Smooth muscle cell (in vitro differentiated cells): ENCODE measurements at regions not wholly inside any gene's neighbourhood (a gene's known extent, or its start where the extent isn't known, plus 50 kb on each side); places are given as distances from the start of the nearest gene placed in this dataset.

Source experiments
- DNase-seq: peaks from one replicate; lab custom pipeline; 2025; ENCODE audit not compliant: unreplicated experiment; lab: John Stamatoyannopoulos, UW
- H2AFZ ChIP-seq: fragments of 200-600 bp; sonication (generic); 2 replicates; pipeline ENCODE4 v1.6.0; 2016; ENCODE audit warnings: antibody characterized with exemption, low read depth, mild to moderate bottlenecking
- H3F3A ChIP-seq: fragments of 200-600 bp; sonication (generic); 2 replicates; pipeline ENCODE4 v1.6.0; 2017; ENCODE audit warnings: antibody characterized with exemption, low read depth
- H3K27ac ChIP-seq: fragments of 200-600 bp; sonication (generic); 2 replicates; pipeline ENCODE4 v1.5.1; 2016; ENCODE audit warnings: low read depth, mild to moderate bottlenecking
- H3K27me3 ChIP-seq: fragments of 200-600 bp; sonication (generic); 2 replicates; pipeline ENCODE4 v1.6.1; 2016; ENCODE audit warnings: low read depth, mild to moderate bottlenecking
- H3K36me3 ChIP-seq: fragments of 200-600 bp; sonication (generic); 2 replicates; pipeline ENCODE4 v1.5.1; 2016; ENCODE audit warnings: low read depth
- H3K4me1 ChIP-seq: fragments of 200-600 bp; sonication (generic); 2 replicates; pipeline ENCODE4 v1.5.1; 2016; ENCODE audit warnings: low read depth
- H3K4me2 ChIP-seq: fragments of 200-600 bp; sonication (generic); 2 replicates; pipeline ENCODE4 v1.6.0; 2016; ENCODE audit warnings: mild to moderate bottlenecking
- H3K4me3 ChIP-seq: fragments of 200-600 bp; sonication (generic); 2 replicates; pipeline ENCODE4 v1.5.1; 2016; ENCODE audit warnings: mild to moderate bottlenecking
- H3K79me2 ChIP-seq: fragments of 200-600 bp; sonication (generic); 2 replicates; pipeline ENCODE4 v1.6.0; 2016; ENCODE audit warnings: low read depth, mild to moderate bottlenecking
- H3K9ac ChIP-seq: fragments of 200-600 bp; sonication (generic); 2 replicates; pipeline ENCODE4 v1.6.0; 2016; ENCODE audit warnings: low read depth
- H3K9me3 ChIP-seq: fragments of 200-600 bp; sonication (generic); replicated peaks from 2 replicates; pipeline ENCODE4 v1.5.1; 2016; ENCODE audit warnings: low read depth
- H4K20me1 ChIP-seq: fragments of 200-600 bp; sonication (generic); 2 replicates; pipeline ENCODE4 v1.6.0; 2016; ENCODE audit warnings: low read depth
- WGBS: methylation state at CpG from one replicate; pipeline ENCODE4 v1.1.7; 2016; ENCODE audit warnings: low lambda C conversion rate; 5-methylcytosine and 5-hydroxymethylcytosine counted together
- TF ChIP-seq, protein P1 (sequence below): fragments of 200-600 bp; sonication (generic); IDR thresholded peaks from 2 replicates; pipeline ENCODE4 v1.5.1; 2017; ENCODE audit warnings: borderline replicate concordance, mild to moderate bottlenecking, antibody characterized with exemption; ENCODE audit not compliant: insufficient read depth, poor library complexity, severe bottlenecking

DNA sequence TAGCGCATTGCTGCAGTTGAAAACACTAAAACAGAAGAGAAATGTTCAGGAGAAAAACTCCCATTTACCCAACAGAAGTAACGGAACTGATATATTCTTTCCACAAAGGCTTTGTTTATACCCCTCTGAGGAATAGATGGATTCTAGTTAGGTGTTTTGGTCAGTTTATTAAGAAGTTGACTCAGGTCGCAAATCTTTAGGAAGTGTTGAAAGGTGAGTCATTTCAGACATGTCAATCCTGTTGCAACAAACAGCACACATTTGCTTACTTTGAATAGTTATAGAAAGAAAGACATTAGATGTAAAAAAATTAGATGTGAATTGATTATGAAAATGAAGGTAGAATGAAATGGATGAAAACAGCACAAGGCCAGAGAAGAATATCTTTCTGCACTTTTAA is 941.0 kb downstream of the KCNJ2 start:
- DNase-seq: no peak
- WGBS: 80% methylated on average over 3 of the region's 3 CpGs

DNA sequence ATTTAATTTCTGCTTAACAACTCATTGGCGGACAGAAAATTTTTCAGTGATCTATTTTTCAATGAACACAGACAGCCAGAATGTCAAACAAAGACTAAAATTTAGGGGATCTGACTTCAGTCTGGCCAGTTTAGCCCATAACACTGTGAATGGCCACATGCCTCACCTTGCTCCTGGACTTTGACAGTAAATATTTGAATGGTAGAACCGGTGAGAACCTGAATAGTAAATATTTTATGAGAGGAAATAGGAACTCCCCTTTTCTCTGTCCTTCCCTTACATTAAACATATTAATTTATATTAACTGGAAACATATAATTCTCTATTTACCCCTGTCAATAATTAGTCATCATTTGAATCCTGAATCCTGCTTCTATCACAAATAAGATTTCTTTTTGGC is 942.1 kb downstream of the KCNJ2 start:
- H3K27me3 ChIP-seq: no peaks in the 10 kb centered on the region
- peaks cover 14% of the 10 kb centered on the region for H3K4me1 ChIP-seq
- no peak overlapping the region for H3K4me2 ChIP-seq
- no peak overlapping the region for H3K9ac ChIP-seq
- H3K36me3 ChIP-seq: no peaks in the 10 kb centered on the region
- H3K27ac ChIP-seq: no peak overlapping the region
- H3K9me3 ChIP-seq: no peaks in the 10 kb centered on the region
- H4K20me1 ChIP-seq: no peaks in the 10 kb centered on the region
- 98% methylated on average over 2 of the region's 2 CpGs for WGBS
- no peak for DNase-seq
- TF ChIP-seq, protein P1, sequence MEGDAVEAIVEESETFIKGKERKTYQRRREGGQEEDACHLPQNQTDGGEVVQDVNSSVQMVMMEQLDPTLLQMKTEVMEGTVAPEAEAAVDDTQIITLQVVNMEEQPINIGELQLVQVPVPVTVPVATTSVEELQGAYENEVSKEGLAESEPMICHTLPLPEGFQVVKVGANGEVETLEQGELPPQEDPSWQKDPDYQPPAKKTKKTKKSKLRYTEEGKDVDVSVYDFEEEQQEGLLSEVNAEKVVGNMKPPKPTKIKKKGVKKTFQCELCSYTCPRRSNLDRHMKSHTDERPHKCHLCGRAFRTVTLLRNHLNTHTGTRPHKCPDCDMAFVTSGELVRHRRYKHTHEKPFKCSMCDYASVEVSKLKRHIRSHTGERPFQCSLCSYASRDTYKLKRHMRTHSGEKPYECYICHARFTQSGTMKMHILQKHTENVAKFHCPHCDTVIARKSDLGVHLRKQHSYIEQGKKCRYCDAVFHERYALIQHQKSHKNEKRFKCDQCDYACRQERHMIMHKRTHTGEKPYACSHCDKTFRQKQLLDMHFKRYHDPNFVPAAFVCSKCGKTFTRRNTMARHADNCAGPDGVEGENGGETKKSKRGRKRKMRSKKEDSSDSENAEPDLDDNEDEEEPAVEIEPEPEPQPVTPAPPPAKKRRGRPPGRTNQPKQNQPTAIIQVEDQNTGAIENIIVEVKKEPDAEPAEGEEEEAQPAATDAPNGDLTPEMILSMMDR: no peak
- no peaks in the 10 kb centered on the region for H3K79me2 ChIP-seq
- no peak overlapping the region for H3K4me3 ChIP-seq
- H2AFZ ChIP-seq: no peak overlapping the region
- no peaks in the 10 kb centered on the region for H3F3A ChIP-seq

More for the DNA sequence above, 941.0 kb downstream of the KCNJ2 start:
- no peak overlapping the region for H3K27ac ChIP-seq
- no peaks in the 10 kb centered on the region for H4K20me1 ChIP-seq
- H3K27me3 ChIP-seq: no peaks in the 10 kb centered on the region
- H3K79me2 ChIP-seq: no peaks in the 10 kb centered on the region
- H3K9me3 ChIP-seq: no peaks in the 10 kb centered on the region
- no peak overlapping the region for H3K4me2 ChIP-seq
- H3K4me3 ChIP-seq: no peak overlapping the region
- TF ChIP-seq, protein P1: no peak
- no peak overlapping the region for H3K9ac ChIP-seq
- H3F3A ChIP-seq: no peaks in the 10 kb centered on the region
- H3K36me3 ChIP-seq: no peaks in the 10 kb centered on the region
- peaks cover 10% of the 10 kb centered on the region for H3K4me1 ChIP-seq
- no peak overlapping the region for H2AFZ ChIP-seq

DNA sequence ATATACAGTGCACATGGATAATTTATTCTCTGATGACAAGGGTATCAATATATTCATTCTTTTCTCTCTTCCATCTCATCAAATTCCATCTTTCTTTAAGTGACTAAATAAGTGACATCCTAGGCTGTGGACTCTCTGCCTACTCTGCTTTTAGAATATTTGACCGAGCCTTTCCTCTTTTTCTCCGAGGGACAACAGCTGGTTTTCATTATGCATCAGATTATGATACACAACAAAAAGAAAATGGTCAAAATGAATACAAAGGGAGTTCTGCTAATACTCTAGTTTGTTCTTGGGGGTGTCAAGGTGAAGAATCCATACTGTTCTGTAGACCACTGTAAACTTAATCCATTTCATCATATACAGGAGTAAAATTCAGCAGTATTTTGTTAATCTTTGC is 942.6 kb downstream of the KCNJ2 start:
- no peak for DNase-seq
- WGBS: 23% methylated on average over 2 of the region's 2 CpGs
- no peaks in the 10 kb centered on the region for H3K79me2 ChIP-seq

DNA sequence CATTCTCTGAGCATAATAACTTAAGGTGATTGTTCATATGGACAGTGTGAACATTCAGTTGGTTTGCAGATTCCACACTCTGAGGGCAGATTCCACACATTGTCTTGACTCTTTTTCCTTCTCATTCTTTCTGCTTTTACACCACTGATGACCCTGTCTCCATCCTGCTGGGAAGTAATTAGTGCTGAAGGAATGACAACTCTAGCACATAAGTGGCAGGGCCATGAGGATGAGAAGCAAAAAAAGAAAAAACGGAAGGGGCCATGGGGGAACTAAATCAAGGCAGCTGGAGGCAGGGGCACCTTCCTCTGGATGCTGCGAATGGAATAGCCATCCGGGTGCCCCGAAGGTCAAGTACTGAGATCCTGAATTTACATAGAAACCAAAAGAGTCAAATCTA is 944.0 kb downstream of the KCNJ2 start:
- H3K4me2 ChIP-seq: no peak overlapping the region
- WGBS: 83% methylated on average over 4 of the region's 4 CpGs
- no peak for DNase-seq
- no peak overlapping the region for H2AFZ ChIP-seq
- peaks cover 16% of the 10 kb centered on the region for H3K4me1 ChIP-seq
- H3K27ac ChIP-seq: no peak overlapping the region
- TF ChIP-seq, protein P1: no peak
- H3K36me3 ChIP-seq: no peaks in the 10 kb centered on the region
- H3K9me3 ChIP-seq: no peaks in the 10 kb centered on the region
- no peaks in the 10 kb centered on the region for H3K27me3 ChIP-seq
- H3F3A ChIP-seq: no peaks in the 10 kb centered on the region
- no peak overlapping the region for H3K9ac ChIP-seq
- H3K4me3 ChIP-seq: no peak overlapping the region
- no peaks in the 10 kb centered on the region for H4K20me1 ChIP-seq
- H3K79me2 ChIP-seq: no peaks in the 10 kb centered on the region

More for the DNA sequence above, 942.6 kb downstream of the KCNJ2 start:
- no peaks in the 10 kb centered on the region for H3K9me3 ChIP-seq
- H3K4me2 ChIP-seq: no peak overlapping the region
- TF ChIP-seq, protein P1: no peak
- H3K9ac ChIP-seq: no peak overlapping the region
- no peak overlapping the region for H2AFZ ChIP-seq
- H3K36me3 ChIP-seq: no peaks in the 10 kb centered on the region
- peaks cover 14% of the 10 kb centered on the region for H3K4me1 ChIP-seq
- no peaks in the 10 kb centered on the region for H3K27me3 ChIP-seq
- H3K27ac ChIP-seq: no peak overlapping the region
- H3K4me3 ChIP-seq: no peak overlapping the region
- no peaks in the 10 kb centered on the region for H4K20me1 ChIP-seq
- no peaks in the 10 kb centered on the region for H3F3A ChIP-seq
